ENCODE measurements at regions not wholly inside any gene's neighbourhood (a gene's known extent, or its start where the extent isn't known, plus 50 kb on each side); places are given as distances from the start of the nearest gene placed in this dataset.

DNA sequence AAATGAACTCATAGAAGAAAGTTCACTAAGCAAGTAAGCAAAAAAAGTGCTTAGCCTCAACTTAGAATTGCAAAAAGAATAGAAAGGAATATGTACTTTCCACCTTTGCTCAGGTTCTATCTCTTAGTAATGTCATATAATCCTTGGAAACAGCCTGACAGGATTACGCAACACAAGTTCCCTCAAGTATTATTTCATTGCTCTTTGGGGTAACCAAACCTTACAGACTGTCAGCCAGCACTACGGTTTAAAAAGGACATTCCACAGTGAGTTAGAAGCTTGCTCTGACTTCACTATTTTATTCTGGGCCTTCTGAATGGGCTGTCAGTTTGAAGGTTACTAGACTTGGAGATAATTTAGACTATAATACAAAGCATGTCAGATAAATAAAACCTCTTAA, 264.0 kb downstream of the ATXN7L3B start:
- no peak for DNase-seq (ENCODE audit: low read depth, low spot score)

DNA sequence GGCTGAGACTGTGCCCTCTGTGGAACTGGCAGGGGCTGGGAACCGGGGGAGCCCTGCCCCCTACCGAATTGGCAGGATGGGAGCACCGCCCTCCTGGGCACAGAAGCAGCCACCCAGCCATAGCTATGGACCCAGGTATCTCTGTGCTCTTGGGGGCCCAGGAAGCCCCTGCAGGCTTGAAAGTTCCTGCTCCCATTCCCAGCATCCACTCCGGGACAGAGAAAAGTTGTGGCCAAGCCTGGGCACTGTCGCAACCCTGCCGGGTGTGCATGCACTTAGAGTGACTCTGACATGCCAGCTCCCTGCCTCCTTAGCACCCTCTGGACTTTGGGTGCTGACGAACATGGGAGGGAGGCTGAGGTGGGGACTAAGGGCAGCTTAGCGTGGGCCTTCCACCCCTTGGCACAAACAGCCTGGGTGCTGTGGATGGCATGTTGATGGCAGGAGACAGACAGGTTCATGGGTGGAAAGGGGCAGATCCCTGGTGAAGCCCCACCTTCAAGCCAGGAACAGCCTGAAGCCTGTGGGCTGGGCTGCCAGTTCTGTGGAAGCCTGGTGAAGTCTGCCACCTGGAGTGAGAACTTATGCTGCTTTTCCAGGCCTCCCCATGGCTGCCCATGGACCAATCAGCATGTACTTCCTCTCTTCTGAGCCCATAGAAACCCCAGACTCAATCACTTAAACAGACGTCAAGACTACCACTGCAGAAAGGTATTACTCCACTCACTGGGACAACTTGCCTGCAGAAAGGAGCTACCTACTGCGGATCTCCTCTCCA, 279.0 kb downstream of the ATXN7L3B start:
- no peak for DNase-seq (ENCODE audit: low read depth, low spot score)

DNA sequence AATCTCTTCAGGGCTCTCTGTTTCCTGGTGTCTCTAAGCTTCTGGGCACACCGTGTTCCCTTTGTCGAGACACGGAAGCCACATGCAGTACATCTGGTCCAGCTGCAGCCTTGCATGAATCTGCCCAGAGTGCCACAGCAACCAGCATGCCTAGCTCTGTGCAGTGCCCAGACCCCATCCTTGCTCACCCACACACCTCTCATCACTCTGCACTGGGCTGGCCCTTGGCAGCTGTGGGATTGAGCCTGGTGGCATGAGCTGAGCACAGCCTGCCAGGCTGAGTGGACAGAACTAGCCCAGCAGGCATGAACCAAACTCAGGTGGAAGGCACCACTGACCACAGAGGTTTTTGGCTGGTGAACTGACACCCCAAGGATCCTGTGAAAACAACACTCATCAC, 279.9 kb downstream of the ATXN7L3B start:
- no peak for DNase-seq (ENCODE audit: low read depth, low spot score)

DNA sequence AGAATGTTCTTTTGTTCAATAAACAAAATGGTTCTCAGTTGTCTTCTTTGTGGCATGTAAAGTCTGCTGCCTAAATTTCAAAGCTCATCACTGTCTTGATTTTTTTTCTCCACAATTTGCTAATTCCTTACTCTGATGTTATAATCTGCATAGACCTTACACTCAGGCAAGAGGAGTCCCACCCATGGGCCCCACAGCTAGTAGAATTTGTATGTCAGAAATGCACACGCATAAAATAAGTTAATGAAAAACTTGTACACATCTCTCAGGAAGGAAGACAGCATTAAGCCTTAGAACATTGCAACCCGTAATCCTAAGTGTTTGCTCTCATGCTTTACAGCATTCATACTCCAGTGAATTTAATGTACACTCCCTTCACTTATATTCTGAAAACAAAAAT, 280.8 kb downstream of the ATXN7L3B start:
- no peak for DNase-seq (ENCODE audit: low read depth, low spot score)

DNA sequence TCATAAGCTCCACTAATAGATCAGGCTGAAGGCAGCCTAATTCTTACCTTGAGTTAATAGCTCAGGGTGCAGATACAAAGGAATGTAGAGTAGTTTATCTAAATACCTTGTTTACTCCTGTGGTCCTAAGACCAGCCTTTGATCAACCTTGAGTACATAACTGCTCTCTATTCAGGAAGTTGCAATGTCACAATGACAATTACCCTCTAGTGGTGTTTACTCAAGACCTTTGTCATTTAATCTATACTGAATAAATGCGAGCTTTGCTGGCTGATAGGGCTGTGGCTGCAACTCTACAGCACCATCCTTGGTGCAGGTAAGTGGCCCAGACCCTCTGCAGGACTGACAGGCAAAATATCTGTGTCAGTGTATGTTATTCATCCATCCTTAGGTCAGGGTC, 282.7 kb downstream of the ATXN7L3B start:
- DNase-seq (ENCODE audit: low read depth, low spot score), result no peak

DNA sequence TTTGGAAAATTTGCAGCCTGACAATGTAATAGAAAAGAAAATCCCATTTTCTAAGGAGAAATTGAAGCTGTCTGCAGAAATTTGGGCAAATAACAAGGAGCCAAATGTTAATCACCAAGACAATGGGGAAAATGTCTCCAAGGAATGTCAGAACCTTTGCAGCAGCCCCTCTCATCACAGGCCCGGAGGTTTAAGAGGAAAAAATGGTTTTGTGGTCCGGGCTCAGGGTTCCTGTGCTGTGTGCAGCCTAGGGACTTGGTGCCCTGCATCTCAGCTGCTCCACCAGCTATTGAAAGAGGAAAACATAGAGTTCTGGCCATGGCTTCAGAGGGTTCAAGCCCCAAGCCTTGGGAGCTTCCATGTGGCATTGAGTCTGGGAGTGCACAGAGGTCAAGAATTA, 298.9 kb downstream of the ATXN7L3B start:
- DNase-seq (ENCODE audit: low read depth, low spot score), result no peak

DNA sequence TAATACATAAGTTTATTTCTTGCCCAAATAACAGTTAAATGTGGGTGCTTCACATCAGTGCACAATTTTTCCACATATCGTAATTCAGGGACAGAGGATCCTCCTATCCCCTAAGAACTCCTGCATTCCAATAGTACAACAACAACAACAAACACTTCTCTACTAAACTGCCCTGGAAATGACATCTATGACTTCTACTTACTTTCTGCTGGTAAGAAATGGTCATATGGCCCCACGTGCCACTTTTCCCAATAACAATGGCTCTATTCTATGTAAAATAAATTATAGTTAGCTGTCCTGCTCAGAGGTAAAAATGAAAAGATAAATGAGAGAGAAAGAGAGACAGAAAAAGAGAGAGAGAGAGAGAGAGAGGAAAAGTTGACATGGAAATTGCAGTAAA, 308.5 kb downstream of the ATXN7L3B start:
- DNase-seq (ENCODE audit: low read depth, low spot score), result no peak

DNA sequence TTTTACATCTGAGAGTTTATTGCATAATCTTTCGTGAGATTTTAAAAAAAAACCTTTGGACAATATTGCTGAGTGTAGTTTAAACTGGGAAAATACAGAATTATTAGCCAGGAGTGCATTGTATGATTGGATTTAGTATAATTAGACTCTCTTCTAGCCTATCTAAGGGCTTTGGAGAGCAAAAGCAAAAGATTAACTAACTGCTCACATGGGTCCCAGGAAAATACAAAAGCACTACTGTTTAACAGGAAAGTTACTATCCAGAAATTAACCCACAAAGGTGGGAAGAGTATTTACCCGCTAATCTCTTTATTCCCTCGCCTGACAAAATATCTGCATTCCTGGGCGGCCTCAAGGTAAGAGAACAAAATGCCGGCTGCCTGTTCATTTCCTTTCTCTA, 309.5 kb downstream of the ATXN7L3B start:
- DNase-seq (ENCODE audit: low read depth, low spot score), result no peak

DNA sequence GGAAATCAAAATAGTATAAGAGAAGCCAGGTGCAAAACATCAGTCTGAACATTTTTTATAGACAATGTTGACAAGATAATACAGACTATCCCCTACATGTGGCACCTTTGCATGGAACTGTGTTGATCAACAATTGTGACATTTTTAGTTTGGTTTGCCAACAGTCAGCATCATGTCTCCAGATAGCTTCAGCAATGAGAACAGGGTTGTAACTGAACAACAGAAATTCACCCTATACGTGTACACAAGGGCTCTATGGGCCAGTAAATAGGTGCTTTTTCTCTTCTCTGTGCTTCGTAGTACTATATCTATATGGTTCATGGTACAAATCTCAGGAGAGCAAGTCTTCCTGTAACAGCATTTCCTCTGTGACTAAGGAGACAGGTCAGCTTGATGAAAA, 310.4 kb downstream of the ATXN7L3B start:
- no peak for DNase-seq (ENCODE audit: low read depth, low spot score)

DNA sequence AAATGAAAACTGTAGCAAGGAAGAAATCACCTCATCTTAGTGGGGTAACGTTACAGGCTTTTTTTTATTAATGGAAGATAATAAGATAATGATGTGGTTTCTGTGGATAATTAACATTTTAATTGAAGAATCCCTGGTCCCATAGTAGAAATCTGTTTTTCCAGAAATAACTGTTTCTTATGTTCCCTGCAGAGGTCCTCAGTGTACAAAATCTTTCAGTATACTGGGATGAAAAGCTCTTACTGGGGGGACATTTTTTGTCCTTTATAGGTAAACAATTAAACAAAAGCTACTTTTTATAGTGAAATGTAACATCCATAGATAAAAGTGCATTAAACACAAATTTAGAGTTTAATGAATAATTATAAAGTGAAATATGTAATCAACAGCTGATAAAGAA, 312.2 kb downstream of the ATXN7L3B start:
- no peak for DNase-seq (ENCODE audit: low read depth, low spot score)

DNA sequence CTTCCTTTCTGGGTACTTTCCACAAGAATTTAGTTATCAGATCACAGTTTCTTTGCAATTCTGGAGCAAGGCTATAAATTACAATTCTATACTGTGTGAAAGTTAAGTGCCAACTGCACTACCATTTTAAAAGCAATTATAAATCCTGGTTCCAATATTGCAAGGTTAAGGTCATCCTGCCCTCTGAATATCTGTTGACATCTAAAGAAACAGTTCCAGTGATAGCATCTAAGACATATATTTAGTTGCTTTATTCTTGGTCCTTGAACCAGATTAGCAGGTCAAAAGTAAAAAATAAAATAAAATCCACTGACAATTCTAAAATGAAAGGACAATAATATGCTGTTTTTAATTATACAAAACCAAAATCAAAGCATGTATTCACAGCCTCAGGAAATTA, 334.2 kb downstream of the ATXN7L3B start:
- DNase-seq (ENCODE audit: low read depth, low spot score), result no peak

DNA sequence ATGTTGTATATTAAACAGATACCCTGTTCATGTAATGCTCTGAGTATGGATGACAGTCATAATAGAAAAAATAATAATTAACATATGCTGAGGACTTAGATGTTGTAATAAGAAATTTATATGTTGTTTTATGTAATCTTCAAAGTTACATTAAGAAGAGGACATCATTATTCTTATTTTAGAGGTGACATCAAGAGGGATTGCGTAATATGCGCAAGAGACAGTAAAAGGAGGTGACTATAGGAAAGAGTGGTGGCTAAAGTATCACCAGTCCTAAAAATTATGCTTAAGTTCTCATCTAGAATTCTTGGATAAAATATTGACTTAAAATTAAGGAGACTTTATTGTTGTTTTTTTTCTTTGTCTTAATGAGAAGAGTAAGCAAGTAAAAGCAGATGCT, 323.9 kb downstream of the KCNC2 start:
- no peak for DNase-seq (ENCODE audit: low read depth, low spot score)

DNA sequence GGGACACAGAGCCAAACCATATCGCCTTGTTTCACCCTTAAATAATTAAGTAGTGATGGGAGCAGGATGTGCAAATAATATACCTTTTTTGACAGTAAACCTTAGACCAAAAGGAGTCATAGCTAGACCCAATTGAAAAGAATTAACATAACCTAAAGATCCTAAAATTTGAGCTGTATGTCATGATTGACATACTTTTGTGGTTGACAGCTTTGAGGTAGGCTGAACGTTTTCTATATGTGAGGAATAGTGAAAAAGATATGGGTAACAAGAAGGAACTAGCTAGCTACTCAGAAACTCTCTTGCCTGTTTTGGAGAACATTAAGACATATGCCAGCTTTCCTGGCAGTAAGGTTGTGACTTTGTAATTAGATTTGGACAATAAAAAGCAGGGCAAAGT, 320.6 kb downstream of the KCNC2 start:
- no peak for DNase-seq (ENCODE audit: low read depth, low spot score)

DNA sequence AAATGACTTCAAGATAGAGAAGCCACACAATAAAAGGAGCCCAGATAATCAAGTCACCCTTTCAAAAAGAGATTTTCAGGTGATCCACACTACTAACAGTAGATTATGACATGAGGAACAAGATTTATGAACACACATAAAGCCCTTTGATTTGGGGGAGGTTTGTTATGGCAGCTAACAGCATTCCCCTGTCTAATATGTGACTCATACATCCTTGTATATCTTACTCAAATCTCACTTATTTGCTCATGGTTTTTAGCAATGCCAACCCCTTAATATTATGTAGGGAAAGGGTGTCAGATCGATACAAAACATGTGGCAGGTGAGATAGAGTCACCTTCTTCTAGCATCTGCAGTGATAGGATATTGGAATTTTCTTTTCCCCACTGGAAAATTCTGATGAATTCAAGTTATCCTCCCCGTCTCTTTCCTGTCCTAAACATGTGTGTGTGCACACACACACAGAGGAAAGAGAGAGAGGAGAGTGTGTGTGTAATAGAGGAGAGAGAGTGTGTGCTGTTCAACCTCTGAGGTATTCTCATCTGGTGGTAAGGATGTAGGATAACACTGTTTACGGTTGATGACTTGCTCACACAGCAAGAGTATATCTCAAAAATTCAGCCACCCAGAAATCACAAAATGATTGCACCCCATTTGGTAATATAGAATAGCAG, 319.9 kb downstream of the KCNC2 start:
- DNase-seq (ENCODE audit: low read depth, low spot score), result no peak

DNA sequence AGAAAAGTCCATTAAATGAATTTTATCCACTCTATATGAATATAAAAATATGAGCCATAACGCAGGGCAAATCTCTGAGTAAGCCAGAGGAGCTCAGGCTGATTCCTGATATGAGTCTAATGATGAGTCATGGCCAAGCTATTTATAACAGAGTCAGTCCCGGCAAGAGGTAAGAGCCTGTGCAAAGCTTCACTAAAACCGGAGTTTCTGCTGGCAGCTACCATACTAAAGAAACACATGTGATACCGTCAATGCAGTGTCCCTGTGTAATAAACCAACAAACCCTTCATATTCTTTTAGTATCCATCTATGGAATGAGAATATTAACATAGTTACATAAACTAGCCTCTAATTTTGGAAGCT, 319.4 kb downstream of the KCNC2 start:
- DNase-seq (ENCODE audit: low read depth, low spot score), result no peak

DNA sequence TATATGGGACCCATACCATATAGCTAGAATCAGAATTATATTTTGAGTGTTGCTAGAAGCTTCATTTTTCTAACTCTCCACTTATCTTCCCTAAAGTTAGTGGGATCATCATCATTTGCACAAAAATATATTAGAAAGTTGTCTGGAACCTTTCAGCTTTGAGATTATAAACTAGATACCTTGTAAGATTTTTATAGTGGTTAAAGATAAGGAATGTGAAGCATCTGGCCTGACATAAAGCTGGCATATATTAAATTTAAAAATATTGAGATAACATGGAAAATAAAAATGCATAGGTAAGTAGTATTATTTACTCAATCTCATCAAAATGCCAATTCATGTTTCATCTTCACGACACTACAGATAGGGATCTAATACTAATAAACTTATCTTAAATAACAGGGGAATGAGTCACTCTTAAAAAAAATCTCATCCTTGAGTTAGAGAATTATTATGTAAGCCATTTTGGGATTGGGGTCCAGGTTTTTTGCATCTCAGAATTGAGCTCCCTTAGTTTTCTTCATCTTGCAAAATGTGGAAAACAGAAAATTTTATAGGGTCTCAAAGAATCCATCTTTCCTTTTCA, 318.5 kb downstream of the KCNC2 start:
- no peak for DNase-seq (ENCODE audit: low read depth, low spot score)

DNA sequence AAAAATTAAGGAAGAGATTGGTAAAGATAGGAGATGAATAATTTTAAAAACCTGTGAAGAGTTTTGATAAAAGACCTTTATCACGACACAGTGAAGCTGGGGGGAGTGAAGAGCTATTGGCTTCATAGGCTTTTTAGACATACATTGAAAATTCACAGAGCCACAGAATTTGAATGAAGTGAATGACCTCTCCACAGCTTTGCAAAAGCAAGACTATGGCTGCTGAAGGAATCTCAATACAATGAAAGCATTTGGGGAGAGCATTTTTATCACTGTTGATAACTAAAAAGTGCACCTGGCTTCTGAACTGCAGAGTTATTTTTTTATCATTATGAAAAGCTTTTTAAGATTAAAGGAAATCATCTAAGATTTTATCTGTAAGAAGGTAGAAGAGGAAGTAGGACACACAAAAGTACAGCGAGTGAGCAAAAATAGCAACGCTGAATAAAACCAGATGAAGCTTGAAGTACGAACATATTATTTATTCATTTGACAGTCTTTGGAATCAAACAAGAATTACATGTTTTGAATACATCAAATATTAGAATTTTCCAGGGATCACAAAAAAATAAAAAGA, 317.5 kb downstream of the KCNC2 start:
- DNase-seq (ENCODE audit: low read depth, low spot score), result no peak

DNA sequence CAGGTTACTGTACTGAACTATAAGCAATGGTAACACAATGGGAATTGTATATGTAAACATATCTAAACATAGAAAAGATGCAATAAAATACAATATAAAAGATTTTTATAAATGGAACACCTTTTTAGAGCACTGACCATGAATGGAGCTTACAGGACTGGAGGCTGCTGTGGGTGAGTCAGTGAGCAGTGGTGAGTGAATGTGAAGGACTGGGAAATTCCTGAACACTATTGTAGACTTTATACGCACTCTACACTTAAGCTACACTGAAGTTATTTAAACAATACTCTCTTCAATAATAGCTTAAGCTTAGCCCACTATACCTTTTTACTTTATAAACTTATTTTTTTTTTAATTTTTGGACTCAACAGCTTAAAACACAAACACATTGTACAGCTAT, 313.5 kb downstream of the KCNC2 start:
- no peak for DNase-seq (ENCODE audit: low read depth, low spot score)

DNA sequence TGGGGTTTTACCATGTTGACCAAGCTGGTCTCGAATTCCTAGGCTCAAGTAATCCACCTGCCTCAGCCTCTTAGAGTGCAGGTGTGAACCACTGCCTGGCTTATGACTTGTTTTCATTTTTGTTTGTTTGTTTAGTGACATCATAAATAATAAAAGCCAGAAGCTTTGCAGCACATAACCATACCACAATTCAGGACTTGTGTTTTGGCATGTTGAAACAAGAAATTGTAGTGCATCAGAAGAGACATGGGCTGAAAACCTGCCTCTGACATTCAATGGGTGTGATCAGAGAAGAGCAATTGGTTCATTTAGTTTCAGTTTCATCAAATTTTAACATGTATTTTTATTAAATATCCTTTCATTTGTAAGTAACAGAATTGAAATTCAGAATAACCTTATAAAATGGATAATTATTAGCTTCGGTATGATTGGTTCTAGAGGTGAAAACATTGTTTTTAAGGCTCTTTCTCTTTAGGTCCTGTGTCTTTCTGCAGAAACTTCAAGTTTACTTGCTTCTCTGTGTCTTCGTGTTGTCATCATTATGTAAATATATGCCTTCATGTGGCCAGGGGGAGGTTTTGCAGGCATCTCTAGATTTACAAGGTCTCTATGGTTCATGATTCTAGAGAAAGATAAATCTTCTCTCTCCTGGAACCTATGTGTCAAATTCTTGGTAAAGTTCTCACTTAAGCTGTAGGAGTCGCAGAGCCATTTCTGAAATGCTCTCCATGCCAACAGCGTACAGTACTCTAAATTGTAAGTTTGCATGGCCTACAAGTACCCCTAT, 312.0 kb downstream of the KCNC2 start:
- no peak for DNase-seq (ENCODE audit: low read depth, low spot score)

DNA sequence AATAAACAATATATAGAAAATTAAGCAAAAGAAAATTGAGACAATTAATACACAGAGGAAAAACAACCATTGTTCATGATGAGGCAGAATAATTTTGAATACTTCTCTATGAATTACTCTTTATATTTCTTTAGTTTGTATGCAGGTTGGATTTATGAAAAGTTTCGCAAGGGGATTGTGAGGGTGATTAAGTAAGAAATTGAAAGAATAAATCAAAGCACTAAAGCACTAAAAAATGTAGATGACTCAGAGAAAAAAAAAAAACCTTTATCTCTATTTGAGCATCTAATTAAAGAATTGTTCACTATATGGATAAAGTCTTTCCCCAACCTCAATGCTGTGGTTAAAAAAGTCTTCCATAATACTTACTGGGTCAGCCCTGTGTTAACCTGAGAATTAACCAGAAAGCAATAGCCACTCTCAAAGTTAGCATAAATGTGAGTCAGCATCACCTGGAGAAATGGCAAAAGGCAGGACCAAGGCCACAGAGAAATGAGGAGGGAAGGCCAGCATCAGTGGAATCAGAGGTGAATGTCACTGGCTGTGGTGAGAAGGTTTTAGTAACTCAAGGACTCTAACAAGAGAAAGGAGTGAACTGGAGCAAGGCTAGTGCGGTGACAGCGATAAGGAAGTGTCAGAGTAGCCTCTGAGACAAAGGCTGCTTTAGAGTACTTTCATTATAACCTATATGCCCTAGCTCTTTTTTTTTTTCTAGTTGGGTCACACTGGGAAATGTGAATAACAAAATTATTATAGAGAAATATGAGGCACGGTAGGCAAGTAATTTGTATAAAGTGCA, 310.4 kb downstream of the KCNC2 start:
- DNase-seq (ENCODE audit: low read depth, low spot score), result no peak

DNA sequence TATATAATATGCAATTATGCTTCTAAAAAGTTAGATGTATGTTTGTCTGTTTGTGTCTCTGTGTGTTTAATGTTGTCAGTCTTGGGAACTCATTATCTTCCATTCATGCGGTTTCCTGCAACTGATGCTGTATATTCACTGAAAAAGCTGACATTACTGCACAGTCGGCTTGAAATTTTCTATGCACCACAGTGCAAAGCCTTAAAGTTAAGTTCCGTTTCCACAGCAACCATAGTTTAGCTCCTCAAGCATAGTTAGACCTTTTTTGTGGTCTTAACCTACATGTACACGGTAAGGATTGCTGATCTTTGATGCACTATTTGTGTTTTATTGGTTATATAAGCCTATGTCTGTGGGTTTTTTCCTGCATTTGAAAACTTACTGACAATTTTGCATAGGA, 309.4 kb downstream of the KCNC2 start:
- no peak for DNase-seq (ENCODE audit: low read depth, low spot score)

Measured in ELF-1 (cell line).